ENCODE measurements at regions not wholly inside any gene's neighbourhood (a gene's known extent, or its start where the extent isn't known, plus 50 kb on each side); places are given as distances from the start of the nearest gene placed in this dataset.

DNA sequence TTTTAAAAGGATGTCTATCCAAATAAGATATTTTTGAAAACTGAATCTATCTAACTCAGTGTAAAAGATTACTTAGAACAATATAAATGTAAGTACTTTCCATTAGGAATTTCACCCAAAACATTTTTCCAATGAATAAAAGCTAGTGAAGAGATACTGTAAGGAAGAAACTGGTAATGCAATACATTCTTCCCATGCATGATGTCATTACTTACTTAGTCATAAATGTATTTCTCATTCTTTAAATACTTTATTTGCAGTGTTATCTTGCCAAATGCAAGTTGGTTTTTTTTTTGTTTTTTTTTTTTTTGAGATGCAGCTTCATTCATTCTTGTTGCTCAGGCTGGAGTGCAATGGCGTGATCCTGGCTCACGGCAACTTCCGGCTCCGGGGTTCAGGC, 265.6 kb downstream of the PHF14 start:
- in situ Hi-C loops (cut with HindIII; ENCODE audit: low pct_unique_long_range_greater_than_20kb, low sequenced_read_pairs), result no loop called here
- no peak for ATAC-seq
- CTCF ChIA-PET, result no interaction called here
- H3K36me3 ChIP-seq (ENCODE audit: control insufficient read depth, insufficient read depth, low read length), result no peaks in the 10 kb centered on the region
- peaks cover 12% of the 10 kb centered on the region; the same call in 1 of the 2 replicates for H3K27me3 ChIP-seq (ENCODE audit: control insufficient read depth, insufficient read depth, low read length)
- no TSS peak for BruUV-seq (replicated peaks)
- intact Hi-C loops (cut with micrococcal nuclease; ENCODE audit: unreplicated experiment), result no loop called here
- no peak for TF ChIP-seq SIN3A (IDR thresholded peaks at IDR 0.05; ENCODE audit: borderline replicate concordance, insufficient read depth, low read depth, low read length)
- TF ChIP-seq, protein P1, sequence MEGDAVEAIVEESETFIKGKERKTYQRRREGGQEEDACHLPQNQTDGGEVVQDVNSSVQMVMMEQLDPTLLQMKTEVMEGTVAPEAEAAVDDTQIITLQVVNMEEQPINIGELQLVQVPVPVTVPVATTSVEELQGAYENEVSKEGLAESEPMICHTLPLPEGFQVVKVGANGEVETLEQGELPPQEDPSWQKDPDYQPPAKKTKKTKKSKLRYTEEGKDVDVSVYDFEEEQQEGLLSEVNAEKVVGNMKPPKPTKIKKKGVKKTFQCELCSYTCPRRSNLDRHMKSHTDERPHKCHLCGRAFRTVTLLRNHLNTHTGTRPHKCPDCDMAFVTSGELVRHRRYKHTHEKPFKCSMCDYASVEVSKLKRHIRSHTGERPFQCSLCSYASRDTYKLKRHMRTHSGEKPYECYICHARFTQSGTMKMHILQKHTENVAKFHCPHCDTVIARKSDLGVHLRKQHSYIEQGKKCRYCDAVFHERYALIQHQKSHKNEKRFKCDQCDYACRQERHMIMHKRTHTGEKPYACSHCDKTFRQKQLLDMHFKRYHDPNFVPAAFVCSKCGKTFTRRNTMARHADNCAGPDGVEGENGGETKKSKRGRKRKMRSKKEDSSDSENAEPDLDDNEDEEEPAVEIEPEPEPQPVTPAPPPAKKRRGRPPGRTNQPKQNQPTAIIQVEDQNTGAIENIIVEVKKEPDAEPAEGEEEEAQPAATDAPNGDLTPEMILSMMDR (IDR thresholded peaks at IDR 0.05), result no peak
- no peak for TF ChIP-seq TCF7L2 (IDR thresholded peaks at IDR 0.05; ENCODE audit: low read depth, low read length)
- no peak for TF ChIP-seq POLR2AphosphoS5 (IDR thresholded peaks at IDR 0.05; ENCODE audit: low read depth, low read length)
- TF ChIP-seq, protein P2, sequence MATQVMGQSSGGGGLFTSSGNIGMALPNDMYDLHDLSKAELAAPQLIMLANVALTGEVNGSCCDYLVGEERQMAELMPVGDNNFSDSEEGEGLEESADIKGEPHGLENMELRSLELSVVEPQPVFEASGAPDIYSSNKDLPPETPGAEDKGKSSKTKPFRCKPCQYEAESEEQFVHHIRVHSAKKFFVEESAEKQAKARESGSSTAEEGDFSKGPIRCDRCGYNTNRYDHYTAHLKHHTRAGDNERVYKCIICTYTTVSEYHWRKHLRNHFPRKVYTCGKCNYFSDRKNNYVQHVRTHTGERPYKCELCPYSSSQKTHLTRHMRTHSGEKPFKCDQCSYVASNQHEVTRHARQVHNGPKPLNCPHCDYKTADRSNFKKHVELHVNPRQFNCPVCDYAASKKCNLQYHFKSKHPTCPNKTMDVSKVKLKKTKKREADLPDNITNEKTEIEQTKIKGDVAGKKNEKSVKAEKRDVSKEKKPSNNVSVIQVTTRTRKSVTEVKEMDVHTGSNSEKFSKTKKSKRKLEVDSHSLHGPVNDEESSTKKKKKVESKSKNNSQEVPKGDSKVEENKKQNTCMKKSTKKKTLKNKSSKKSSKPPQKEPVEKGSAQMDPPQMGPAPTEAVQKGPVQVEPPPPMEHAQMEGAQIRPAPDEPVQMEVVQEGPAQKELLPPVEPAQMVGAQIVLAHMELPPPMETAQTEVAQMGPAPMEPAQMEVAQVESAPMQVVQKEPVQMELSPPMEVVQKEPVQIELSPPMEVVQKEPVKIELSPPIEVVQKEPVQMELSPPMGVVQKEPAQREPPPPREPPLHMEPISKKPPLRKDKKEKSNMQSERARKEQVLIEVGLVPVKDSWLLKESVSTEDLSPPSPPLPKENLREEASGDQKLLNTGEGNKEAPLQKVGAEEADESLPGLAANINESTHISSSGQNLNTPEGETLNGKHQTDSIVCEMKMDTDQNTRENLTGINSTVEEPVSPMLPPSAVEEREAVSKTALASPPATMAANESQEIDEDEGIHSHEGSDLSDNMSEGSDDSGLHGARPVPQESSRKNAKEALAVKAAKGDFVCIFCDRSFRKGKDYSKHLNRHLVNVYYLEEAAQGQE (IDR thresholded peaks at IDR 0.05; ENCODE audit: insufficient read depth in 1 of 2, low read depth in 2 of 2, low read length in 1 of 2), result no peak
- no peaks in the 10 kb centered on the region for H3K9me3 ChIP-seq (ENCODE audit: control insufficient read depth, insufficient read depth, low read depth, low read length)
- no peak for DNase-seq (ENCODE audit: low read depth, low spot score)
- H3K4me1 ChIP-seq (ENCODE audit: control insufficient read depth, insufficient read depth, low read length), result no peaks in the 10 kb centered on the region
- no peak overlapping the region for H3K4me3 ChIP-seq (ENCODE audit: low read depth in 2 of 2, low read length in 2 of 2)
- no peak overlapping the region for H3K27ac ChIP-seq (ENCODE audit: low read length)
- POLR2A ChIA-PET, result interaction anchor here (0.7 kb wide), 1 partner anchor 269 kb away, joined by 9 read pairs; no protein-coding TSS in a partner anchor

DNA sequence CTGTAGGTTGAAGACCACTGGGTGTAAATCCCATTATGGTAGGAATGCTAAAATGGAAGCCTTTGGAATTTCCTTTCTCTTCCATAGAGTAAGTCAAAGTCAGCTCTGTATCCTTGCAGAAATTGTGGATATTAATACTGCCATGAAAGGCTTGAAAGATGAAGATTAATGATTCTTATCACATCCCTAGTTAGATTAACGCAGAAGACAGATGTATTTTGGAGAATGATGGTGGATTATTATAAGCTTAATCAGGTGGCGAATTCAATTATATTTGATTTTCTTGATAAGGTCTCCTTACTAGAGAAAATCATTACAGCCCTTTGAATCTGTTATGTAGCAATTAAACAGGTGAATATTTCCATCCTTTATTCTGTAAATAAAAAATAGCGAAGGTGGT, 270.1 kb downstream of the PHF14 start:
- no TSS peak for BruUV-seq (replicated peaks)
- H3K4me3 ChIP-seq (ENCODE audit: low read depth in 2 of 2, low read length in 2 of 2), result no peak overlapping the region
- H3K36me3 ChIP-seq (ENCODE audit: control insufficient read depth, insufficient read depth, low read length), result no peaks in the 10 kb centered on the region
- no peak for ATAC-seq
- TF ChIP-seq TCF7L2 (IDR thresholded peaks at IDR 0.05; ENCODE audit: low read depth, low read length), result no peak
- TF ChIP-seq, protein P2 (IDR thresholded peaks at IDR 0.05; ENCODE audit: insufficient read depth in 1 of 2, low read depth in 2 of 2, low read length in 1 of 2), result no peak
- TF ChIP-seq SIN3A (IDR thresholded peaks at IDR 0.05; ENCODE audit: borderline replicate concordance, insufficient read depth, low read depth, low read length), result no peak
- TF ChIP-seq, protein P1 (IDR thresholded peaks at IDR 0.05), result no peak
- no peak for TF ChIP-seq POLR2AphosphoS5 (IDR thresholded peaks at IDR 0.05; ENCODE audit: low read depth, low read length)
- no peak for DNase-seq (ENCODE audit: low read depth, low spot score)
- in situ Hi-C loops (cut with HindIII; ENCODE audit: low pct_unique_long_range_greater_than_20kb, low sequenced_read_pairs), result no loop called here
- intact Hi-C loops (cut with micrococcal nuclease; ENCODE audit: unreplicated experiment), result no loop called here
- ChIA-PET CTCF (no interaction called here), POLR2A (no interaction called here)
- peaks cover 9% of the 10 kb centered on the region; the same call in 1 of the 2 replicates for H3K27me3 ChIP-seq (ENCODE audit: control insufficient read depth, insufficient read depth, low read length)
- H3K9me3 ChIP-seq (ENCODE audit: control insufficient read depth, insufficient read depth, low read depth, low read length), result no peaks in the 10 kb centered on the region
- no peaks in the 10 kb centered on the region for H3K4me1 ChIP-seq (ENCODE audit: control insufficient read depth, insufficient read depth, low read length)
- H3K27ac ChIP-seq (ENCODE audit: low read length), result no peak overlapping the region

Measured in Panc1 (cell line).